Fibroblast of skin of right quadriceps (primary cell): ENCODE measurements at regions not wholly inside any gene's neighbourhood (a gene's known extent, or its start where the extent isn't known, plus 50 kb on each side); places are given as distances from the start of the nearest gene placed in this dataset.

ENCODE experiments used
- DNase-seq: peaks from one replicate; pipeline ENCODE4 v3.0.0-alpha.2; 2013

GRCh38 chr13:59603646-59604045 lies 560.1 kb downstream of the DIAPH3 start:
- no peak for DNase-seq

- DNase-seq = no peak
Observed at GRCh38 chr13:59607172-59607571, 556.6 kb downstream of the DIAPH3 start.

GRCh38 chr13:59607780-59608233 lies 555.9 kb downstream of the DIAPH3 start:
- DNase-seq = no peak

- DNase-seq = no peak
Observed at GRCh38 chr13:59609421-59609820, 554.3 kb downstream of the DIAPH3 start.
